ENCODE measurements at regions not wholly inside any gene's neighbourhood (a gene's known extent, or its start where the extent isn't known, plus 50 kb on each side); places are given as distances from the start of the nearest gene placed in this dataset.

GRCh38 chr13:75919660-75920199 is 283.6 kb downstream of the LMO7 start:
- no peak for ATAC-seq

- ATAC-seq = no peak
Measured at GRCh38 chr13:75915066-75915465, 278.9 kb downstream of the LMO7 start.

GRCh38 chr13:75913925-75914324 is 277.8 kb downstream of the LMO7 start:
- no peak for ATAC-seq

- no peak for ATAC-seq
Measured at GRCh38 chr13:75910591-75910990, 274.5 kb downstream of the LMO7 start.
